ENCODE measurements at regions not wholly inside any gene's neighbourhood (a gene's known extent, or its start where the extent isn't known, plus 50 kb on each side); places are given as distances from the start of the nearest gene placed in this dataset.

- Histone ChIP-seq H3K36me3 (ENCODE audit: control insufficient read depth, insufficient read depth, low read length) (no peaks in the 10 kb centered on the region), H3K27ac (no peak overlapping the region), H3K9me3 (ENCODE audit: control insufficient read depth, low read length) (no peaks in the 10 kb centered on the region), H3K9ac (no peak overlapping the region), H3K4me1 (no peaks in the 10 kb centered on the region), H3K27me3 (ENCODE audit: control insufficient read depth, insufficient read depth, low read length) (no peaks in the 10 kb centered on the region), H3K4me2 (ENCODE audit: low read length) (no peak overlapping the region), H3K79me2 (no peaks in the 10 kb centered on the region), H3K4me3 (ENCODE audit: low read depth, low read length) (no peak overlapping the region), H2AFZ (no peak overlapping the region)
- TF ChIP-seq CTCF (IDR thresholded peaks at IDR 0.05), result no peak
Observed at GRCh38 chr6:165910184-165910966, 247.3 kb upstream of the PDE10A start.

DNA sequence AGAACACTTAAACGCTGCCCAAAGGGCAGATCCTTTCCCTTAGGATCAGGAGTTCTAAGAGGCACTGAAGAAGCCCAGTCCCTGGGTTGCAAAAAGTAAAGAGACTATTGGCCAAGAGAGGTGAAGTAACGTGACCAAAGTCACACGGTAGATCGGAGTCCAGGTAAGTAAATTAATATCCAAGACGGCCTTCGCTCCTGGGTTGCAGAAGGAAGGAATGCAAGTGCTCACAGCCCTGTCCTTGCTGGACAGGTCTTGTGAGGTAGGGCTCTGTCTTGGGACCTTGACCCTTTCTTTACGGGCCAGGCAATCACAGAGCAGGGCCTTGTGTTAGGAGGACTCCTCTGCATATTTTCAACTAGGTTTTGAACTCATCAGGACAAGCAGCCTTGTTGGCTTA lies 243.7 kb upstream of the PDE10A start:
- H3K4me1 ChIP-seq, result no peaks in the 10 kb centered on the region
- H3K79me2 ChIP-seq, result no peaks in the 10 kb centered on the region
- no peak overlapping the region for H3K4me2 ChIP-seq (ENCODE audit: low read length)
- H3K27ac ChIP-seq, result no peak overlapping the region
- no peak overlapping the region for H3K4me3 ChIP-seq (ENCODE audit: low read depth, low read length)
- H2AFZ ChIP-seq, result no peak overlapping the region
- no peaks in the 10 kb centered on the region for H3K9me3 ChIP-seq (ENCODE audit: control insufficient read depth, low read length)
- no peaks in the 10 kb centered on the region for H3K36me3 ChIP-seq (ENCODE audit: control insufficient read depth, insufficient read depth, low read length)
- no peak overlapping the region for H3K9ac ChIP-seq
- no peaks in the 10 kb centered on the region for H3K27me3 ChIP-seq (ENCODE audit: control insufficient read depth, insufficient read depth, low read length)
- no peak for TF ChIP-seq CTCF (IDR thresholded peaks at IDR 0.05)

DNA sequence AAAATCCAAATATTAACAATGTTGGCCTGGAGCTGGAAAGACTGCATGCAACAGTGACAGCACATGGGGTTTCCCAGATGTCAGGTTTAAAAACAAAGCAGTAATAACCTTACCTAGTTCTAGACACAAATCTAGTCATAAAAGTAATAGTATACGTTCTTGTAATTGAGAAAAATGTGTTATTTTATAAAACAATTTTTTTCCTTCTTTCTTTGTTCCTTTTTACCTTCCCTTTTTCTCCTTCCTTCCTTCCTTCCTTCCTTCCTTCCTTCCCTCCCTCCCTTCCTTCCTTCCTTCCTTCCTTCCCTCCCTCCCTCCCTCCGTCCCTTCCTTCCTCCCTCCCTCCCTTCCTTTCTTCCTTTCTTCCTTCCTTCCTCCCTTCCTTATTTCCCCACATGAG lies 242.7 kb upstream of the PDE10A start:
- Histone ChIP-seq H3K27me3 (ENCODE audit: control insufficient read depth, insufficient read depth, low read length) (no peaks in the 10 kb centered on the region), H3K9me3 (ENCODE audit: control insufficient read depth, low read length) (no peaks in the 10 kb centered on the region), H3K27ac (no peak overlapping the region), H2AFZ (no peak overlapping the region), H3K4me1 (no peaks in the 10 kb centered on the region), H3K36me3 (ENCODE audit: control insufficient read depth, insufficient read depth, low read length) (no peaks in the 10 kb centered on the region), H3K79me2 (no peaks in the 10 kb centered on the region), H3K4me2 (ENCODE audit: low read length) (no peak overlapping the region), H3K9ac (no peak overlapping the region), H3K4me3 (ENCODE audit: low read depth, low read length) (no peak overlapping the region)
- TF ChIP-seq CTCF (IDR thresholded peaks at IDR 0.05), result no peak

DNA sequence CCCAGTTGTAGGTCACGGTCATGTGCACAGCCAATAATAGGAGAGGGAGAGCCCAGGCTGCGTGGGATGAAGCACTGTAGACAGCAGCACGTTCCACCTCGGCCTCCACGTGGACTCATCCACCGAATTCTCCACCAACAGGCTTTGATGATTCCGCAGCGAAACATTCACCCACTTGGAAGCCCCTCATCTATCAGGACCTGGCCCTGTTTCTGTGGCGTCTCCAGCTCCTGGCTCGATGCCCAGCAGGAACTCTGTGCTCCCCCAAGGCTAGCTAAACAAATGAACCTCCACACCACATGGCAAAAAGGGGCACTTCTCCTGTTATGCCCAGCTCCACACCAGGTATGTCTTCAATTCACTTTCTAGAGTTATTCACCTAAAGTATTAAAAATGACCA lies 237.9 kb upstream of the PDE10A start:
- H3K9ac ChIP-seq, result no peak overlapping the region
- H3K4me2 ChIP-seq (ENCODE audit: low read length), result no peak overlapping the region
- H3K27ac ChIP-seq, result no peak overlapping the region

More for the DNA sequence above, 237.9 kb upstream of the PDE10A start:
- no peak overlapping the region for H2AFZ ChIP-seq
- no peaks in the 10 kb centered on the region for H3K4me1 ChIP-seq
- H3K27me3 ChIP-seq (ENCODE audit: control insufficient read depth, insufficient read depth, low read length), result no peaks in the 10 kb centered on the region
- no peak for TF ChIP-seq CTCF (IDR thresholded peaks at IDR 0.05)
- H3K4me3 ChIP-seq (ENCODE audit: low read depth, low read length), result no peak overlapping the region
- H3K79me2 ChIP-seq, result no peaks in the 10 kb centered on the region
- no peaks in the 10 kb centered on the region for H3K36me3 ChIP-seq (ENCODE audit: control insufficient read depth, insufficient read depth, low read length)
- H3K9me3 ChIP-seq (ENCODE audit: control insufficient read depth, low read length), result no peaks in the 10 kb centered on the region
